ENCODE measurements at regions not wholly inside any gene's neighbourhood (a gene's known extent, or its start where the extent isn't known, plus 50 kb on each side); places are given as distances from the start of the nearest gene placed in this dataset.
"Not testable (repeated sequence)": the region's sequence is repeated elsewhere in the genome, so short reads cannot be mapped to it uniquely, and the experiment has no call there.

DNA sequence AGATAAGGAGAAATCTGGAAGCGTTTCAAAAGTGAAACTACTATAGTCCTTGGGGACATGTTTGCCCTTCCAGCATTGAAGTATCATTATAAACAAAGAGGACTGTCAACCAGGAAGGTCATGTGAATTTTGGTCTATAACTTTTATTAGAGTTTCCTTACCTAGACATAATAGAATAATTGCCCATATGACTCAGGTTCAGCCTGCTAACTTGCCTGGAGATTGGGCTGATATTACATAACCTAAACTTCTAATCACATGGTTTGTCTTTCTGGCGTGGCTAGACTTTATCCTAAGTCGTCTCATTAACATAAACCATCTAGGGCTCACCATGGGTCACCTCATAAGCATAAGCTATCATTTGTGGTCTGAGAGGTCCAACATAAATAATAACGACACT is 775.9 kb downstream of the CENPC start:
- Histone ChIP-seq H3K9me3 (no peaks in the 10 kb centered on the region), H3K27me3 (no peaks in the 10 kb centered on the region), H3K36me3 (no peaks in the 10 kb centered on the region), H3K4me3 (ENCODE audit: low read depth, low read length) (no peak overlapping the region), H3K4me1 (no peaks in the 10 kb centered on the region)
- TF ChIP-seq, protein P1, sequence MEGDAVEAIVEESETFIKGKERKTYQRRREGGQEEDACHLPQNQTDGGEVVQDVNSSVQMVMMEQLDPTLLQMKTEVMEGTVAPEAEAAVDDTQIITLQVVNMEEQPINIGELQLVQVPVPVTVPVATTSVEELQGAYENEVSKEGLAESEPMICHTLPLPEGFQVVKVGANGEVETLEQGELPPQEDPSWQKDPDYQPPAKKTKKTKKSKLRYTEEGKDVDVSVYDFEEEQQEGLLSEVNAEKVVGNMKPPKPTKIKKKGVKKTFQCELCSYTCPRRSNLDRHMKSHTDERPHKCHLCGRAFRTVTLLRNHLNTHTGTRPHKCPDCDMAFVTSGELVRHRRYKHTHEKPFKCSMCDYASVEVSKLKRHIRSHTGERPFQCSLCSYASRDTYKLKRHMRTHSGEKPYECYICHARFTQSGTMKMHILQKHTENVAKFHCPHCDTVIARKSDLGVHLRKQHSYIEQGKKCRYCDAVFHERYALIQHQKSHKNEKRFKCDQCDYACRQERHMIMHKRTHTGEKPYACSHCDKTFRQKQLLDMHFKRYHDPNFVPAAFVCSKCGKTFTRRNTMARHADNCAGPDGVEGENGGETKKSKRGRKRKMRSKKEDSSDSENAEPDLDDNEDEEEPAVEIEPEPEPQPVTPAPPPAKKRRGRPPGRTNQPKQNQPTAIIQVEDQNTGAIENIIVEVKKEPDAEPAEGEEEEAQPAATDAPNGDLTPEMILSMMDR (IDR thresholded peaks at IDR 0.05; ENCODE audit: low read depth, low read length): no peak
- DNase-seq: no peak

DNA sequence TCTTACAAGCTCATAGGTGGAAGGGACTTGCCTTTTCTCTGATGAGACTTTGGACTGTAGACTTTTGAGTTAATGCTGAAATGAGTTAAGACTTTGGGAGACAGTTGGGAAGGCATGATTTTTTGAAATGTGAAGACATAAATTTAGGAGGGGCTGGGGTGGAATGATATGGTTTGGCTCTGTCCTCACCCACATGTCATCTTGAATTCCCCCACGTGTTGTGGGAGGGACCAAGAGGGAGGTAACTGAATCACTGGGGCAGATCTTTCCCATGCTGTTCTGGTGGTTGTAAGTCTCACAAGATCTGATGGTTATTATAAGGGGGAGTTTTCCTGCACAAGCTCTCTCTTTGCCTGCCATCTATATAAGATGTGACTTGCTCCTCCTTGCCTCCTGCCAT is 777.9 kb downstream of the CENPC start:
- Histone ChIP-seq H3K4me1 (no peaks in the 10 kb centered on the region), H3K27me3 (no peaks in the 10 kb centered on the region), H3K4me3 (ENCODE audit: low read depth, low read length) (no peak overlapping the region), H3K9me3 (no peaks in the 10 kb centered on the region), H3K36me3 (no peaks in the 10 kb centered on the region)
- TF ChIP-seq, protein P1 (IDR thresholded peaks at IDR 0.05; ENCODE audit: low read depth, low read length): no peak
- no peak for DNase-seq

DNA sequence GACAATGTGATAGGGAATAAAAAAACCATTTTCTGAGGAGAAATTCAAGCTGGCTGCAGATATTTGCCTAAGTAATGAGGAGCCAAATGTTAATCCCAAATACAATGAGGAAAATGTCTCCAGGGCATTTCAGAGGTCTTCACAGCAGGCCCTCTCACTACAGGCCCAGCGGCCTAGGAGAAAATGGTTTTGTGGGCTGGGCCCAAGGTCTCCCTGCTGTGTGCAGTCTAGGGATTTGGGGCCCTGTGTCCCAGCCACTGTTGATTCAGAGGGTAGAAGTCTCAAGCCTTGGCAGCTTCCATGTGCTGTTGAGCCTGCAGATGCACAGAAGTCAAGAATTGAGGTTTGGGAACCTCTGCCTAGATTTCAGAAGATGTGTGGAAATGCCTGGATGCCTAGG is 778.7 kb downstream of the CENPC start:
- no peak for DNase-seq
- Histone ChIP-seq H3K27me3 (no peaks in the 10 kb centered on the region), H3K36me3 (no peaks in the 10 kb centered on the region), H3K4me3 (ENCODE audit: low read depth, low read length) (no peak overlapping the region), H3K9me3 (no peaks in the 10 kb centered on the region), H3K4me1 (no peaks in the 10 kb centered on the region)
- TF ChIP-seq, protein P1 (IDR thresholded peaks at IDR 0.05; ENCODE audit: low read depth, low read length): no peak

DNA sequence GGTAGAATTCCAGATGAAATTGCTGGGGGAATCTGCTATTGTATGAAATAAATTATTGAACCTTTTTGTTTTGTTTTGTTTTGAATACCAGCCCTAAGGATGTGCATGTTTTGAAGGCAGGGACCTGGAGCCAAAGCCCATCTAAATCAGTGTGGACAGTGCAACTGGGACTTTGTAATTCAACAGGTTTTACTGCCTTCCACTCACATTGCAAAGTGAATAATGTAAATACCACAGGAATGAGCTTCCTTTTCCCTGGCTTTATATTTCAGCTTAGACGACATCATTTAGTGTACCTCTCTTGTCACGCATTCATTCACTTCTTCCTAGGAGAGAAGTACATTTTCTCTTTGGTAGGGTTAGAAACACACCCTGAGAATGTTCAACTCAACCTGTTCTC is 795.0 kb downstream of the CENPC start:
- no peak for DNase-seq
- H3K9me3 ChIP-seq: no peaks in the 10 kb centered on the region

DNA sequence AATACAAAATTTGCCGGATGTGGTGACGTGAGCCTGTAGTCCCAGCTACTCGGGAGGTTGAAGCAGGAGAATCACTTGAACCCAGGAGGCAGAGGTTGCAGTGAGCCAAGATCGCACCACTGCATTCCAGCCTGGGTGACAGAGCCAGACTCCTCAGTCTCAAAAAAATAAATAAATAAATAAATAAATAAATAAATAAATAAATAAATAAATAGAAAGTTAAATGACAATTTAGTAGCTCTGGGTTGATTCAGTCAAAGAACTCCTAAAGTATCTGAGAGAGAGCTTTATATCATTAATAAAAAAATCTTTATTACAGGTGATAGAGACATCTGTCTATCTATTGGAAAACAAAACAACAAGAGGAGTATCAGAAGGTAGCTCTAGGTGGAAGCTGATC is 798.4 kb downstream of the CENPC start:
- H3K4me1 ChIP-seq; H3K9me3 ChIP-seq; DNase-seq; H3K4me3 ChIP-seq (ENCODE audit: low read depth, low read length); H3K36me3 ChIP-seq; H3K27me3 ChIP-seq: not testable (repeated sequence)

More for the DNA sequence above, 795.0 kb downstream of the CENPC start:
- TF ChIP-seq, protein P1 (IDR thresholded peaks at IDR 0.05; ENCODE audit: low read depth, low read length): no peak
- Histone ChIP-seq H3K4me1 (no peaks in the 10 kb centered on the region), H3K36me3 (no peaks in the 10 kb centered on the region), H3K4me3 (ENCODE audit: low read depth, low read length) (no peak overlapping the region), H3K27me3 (no peaks in the 10 kb centered on the region)

DNA sequence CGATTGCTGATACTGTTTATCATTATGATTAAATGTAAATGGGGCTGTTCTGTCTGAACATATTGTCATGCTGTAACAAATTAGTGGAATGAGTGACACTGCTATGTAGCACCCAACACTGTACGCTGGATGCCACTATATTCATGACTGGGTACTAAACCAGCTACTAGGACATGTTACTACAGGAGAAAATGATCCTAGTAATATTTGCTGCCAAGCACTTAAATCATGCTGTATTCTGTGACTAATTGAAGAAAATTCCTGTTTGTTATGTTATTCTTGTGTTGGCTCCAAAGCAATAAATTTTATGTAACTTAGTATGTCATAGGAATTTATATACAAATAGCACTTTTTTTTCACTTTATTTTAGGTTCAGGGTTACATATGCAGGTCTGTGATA is 804.2 kb downstream of the CENPC start:
- TF ChIP-seq, protein P1 (IDR thresholded peaks at IDR 0.05; ENCODE audit: low read depth, low read length): no peak
- H3K4me3 ChIP-seq (ENCODE audit: low read depth, low read length): no peak overlapping the region
- H3K36me3 ChIP-seq: no peaks in the 10 kb centered on the region
- no peaks in the 10 kb centered on the region for H3K4me1 ChIP-seq
- no peaks in the 10 kb centered on the region for H3K27me3 ChIP-seq
- H3K9me3 ChIP-seq: no peaks in the 10 kb centered on the region
- no peak for DNase-seq

DNA sequence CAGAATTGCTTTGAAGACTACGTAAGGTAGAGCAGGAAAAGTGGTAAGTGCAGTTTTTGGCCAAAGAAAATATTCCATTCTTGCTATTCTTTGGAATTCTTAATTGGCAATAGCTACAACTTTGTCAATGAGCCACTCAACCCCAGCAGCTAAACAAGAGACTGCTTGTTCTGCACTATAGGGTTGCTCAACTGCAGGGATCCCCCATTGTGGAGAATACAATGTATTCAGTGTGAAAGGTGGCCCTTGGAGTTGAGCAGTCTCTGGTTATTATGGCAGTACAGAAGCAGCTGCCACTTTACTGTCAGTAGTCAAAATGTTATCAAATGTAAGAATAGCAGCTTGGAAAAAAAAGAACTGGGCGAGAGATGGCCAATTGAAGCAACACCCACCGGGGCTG is 808.7 kb downstream of the CENPC start:
- Histone ChIP-seq H3K27me3 (no peaks in the 10 kb centered on the region), H3K4me3 (ENCODE audit: low read depth, low read length) (no peak overlapping the region), H3K4me1 (no peaks in the 10 kb centered on the region), H3K36me3 (no peaks in the 10 kb centered on the region), H3K9me3 (no peaks in the 10 kb centered on the region)
- no peak for DNase-seq
- TF ChIP-seq, protein P1 (IDR thresholded peaks at IDR 0.05; ENCODE audit: low read depth, low read length): no peak

All from BE2C (cell line).